ENCODE measurements at regions not wholly inside any gene's neighbourhood (a gene's known extent, or its start where the extent isn't known, plus 50 kb on each side); places are given as distances from the start of the nearest gene placed in this dataset.

DNA sequence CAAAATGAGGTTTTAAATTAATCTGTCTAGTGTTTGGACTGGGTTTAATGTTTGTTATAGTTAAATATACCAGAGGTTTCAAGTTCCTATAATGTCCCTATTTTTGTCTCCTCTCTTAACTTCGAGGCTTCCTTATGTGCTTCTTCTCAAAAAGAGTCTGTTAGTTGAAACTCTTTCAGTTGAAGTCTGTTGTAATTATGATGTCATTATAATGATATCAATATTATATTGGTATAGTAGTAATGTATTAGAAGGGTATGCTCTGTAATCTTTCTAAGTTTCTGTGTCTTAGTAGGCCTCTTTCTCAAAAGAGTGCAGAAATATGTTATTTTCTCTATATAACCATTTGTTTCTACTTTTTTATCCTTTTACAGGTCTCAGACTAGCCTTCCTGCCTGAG, 1148.0 kb downstream of the NSUN3 start:
- ChIA-PET CTCF (no interaction called here), POLR2A (no interaction called here)
- Histone ChIP-seq H3K27me3 (replicated peaks in 2 of 5; ENCODE audit: control insufficient read depth in 4 of 5, insufficient read depth in 5 of 5, low read length in 4 of 5) (no peaks in the 10 kb centered on the region), H3K4me3 (ENCODE audit: control insufficient read depth in 1 of 7, extremely low read depth in 1 of 7, insufficient read depth in 4 of 7, low read depth in 2 of 7, low read length in 6 of 7) (no peak overlapping the region), H3K27ac (ENCODE audit: insufficient read depth in 1 of 2, low read depth in 1 of 2, low read length in 2 of 2, poor library complexity in 1 of 2, severe bottlenecking in 2 of 2) (no peak overlapping the region), H3K36me3 (ENCODE audit: control insufficient read depth in 4 of 4, insufficient read depth in 4 of 4, low read length in 3 of 4) (no peaks in the 10 kb centered on the region), H3K9me3 (ENCODE audit: control extremely low read depth in 1 of 5, control insufficient read depth in 4 of 5, insufficient read depth in 2 of 5, low read depth in 1 of 5, low read length in 4 of 5) (no peaks in the 10 kb centered on the region), H3K4me1 (ENCODE audit: control extremely low read depth in 1 of 4, control insufficient read depth in 4 of 4, insufficient read depth in 4 of 4, low read length in 3 of 4) (no peaks in the 10 kb centered on the region)
- no peak for DNase-seq
- no CpG with 5 or more reads among the region's 1 CpG for WGBS (ENCODE audit: insufficient coverage)

DNA sequence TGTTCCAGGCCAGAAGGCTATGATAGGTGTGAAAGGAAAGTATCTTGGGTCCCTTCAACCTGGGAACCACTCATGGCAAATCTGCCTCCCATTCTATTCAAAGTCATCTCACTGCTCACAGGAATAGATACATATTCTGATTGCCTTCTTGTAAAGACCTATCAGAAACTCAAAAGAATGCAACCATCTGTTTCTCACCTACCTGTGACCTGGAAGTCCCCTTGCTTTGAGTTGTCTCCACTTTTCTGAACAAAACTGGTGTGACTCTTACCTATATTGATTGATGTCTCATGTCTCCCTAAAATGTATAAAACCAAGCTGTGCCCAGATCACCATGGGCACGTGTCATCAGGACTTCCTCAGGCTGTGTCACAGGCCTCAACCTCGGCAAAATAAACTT, 1149.3 kb downstream of the NSUN3 start:
- CTCF ChIA-PET: no interaction called here
- 100% methylated on average over 2 of the region's 2 CpGs for WGBS (ENCODE audit: insufficient coverage)
- no peak for DNase-seq
- Histone ChIP-seq H3K9me3 (ENCODE audit: control extremely low read depth in 1 of 5, control insufficient read depth in 4 of 5, insufficient read depth in 2 of 5, low read depth in 1 of 5, low read length in 4 of 5) (peaks cover 0 to 1% (median 0%) of the 10 kb centered on the region in 5 experiments), H3K4me3 (ENCODE audit: control insufficient read depth in 1 of 7, extremely low read depth in 1 of 7, insufficient read depth in 4 of 7, low read depth in 2 of 7, low read length in 6 of 7) (no peak overlapping the region), H3K27ac (ENCODE audit: insufficient read depth in 1 of 2, low read depth in 1 of 2, low read length in 2 of 2, poor library complexity in 1 of 2, severe bottlenecking in 2 of 2) (no peak overlapping the region), H3K4me1 (ENCODE audit: control extremely low read depth in 1 of 4, control insufficient read depth in 4 of 4, insufficient read depth in 4 of 4, low read length in 3 of 4) (no peaks in the 10 kb centered on the region), H3K27me3 (replicated peaks in 2 of 5; ENCODE audit: control insufficient read depth in 4 of 5, insufficient read depth in 5 of 5, low read length in 4 of 5) (no peaks in the 10 kb centered on the region), H3K36me3 (ENCODE audit: control insufficient read depth in 4 of 4, insufficient read depth in 4 of 4, low read length in 3 of 4) (no peaks in the 10 kb centered on the region)
- POLR2A ChIA-PET: no interaction called here

DNA sequence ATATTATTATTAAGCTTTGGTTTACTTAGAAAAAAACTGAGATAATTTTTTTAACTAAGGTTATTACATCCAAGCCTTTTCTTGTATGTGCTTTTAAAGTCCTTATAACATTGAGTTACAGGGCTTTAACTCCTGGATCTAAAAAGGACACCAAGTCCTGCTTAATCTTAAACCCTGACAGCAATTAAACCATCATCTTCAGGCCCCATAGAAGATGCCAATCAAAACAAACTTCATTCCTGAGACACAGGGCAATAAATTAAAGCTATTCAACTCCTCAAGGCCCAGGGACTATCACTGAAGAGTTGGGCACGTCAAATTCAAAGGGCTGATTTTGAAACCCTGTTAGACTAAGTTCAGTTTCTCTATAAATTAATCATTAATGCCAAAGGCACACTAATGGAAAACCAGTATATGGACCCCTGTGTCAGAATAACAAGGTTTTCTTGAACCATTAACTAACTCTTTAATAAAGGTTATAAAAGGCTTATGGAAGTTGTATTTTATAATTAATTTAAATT, 1152.6 kb downstream of the NSUN3 start:
- Histone ChIP-seq H3K27me3 (replicated peaks in 2 of 5; ENCODE audit: control insufficient read depth in 4 of 5, insufficient read depth in 5 of 5, low read length in 4 of 5) (no peaks in the 10 kb centered on the region), H3K36me3 (ENCODE audit: control insufficient read depth in 4 of 4, insufficient read depth in 4 of 4, low read length in 3 of 4) (no peaks in the 10 kb centered on the region), H3K4me3 (ENCODE audit: control insufficient read depth in 1 of 7, extremely low read depth in 1 of 7, insufficient read depth in 4 of 7, low read depth in 2 of 7, low read length in 6 of 7) (no peak overlapping the region), H3K27ac (ENCODE audit: insufficient read depth in 1 of 2, low read depth in 1 of 2, low read length in 2 of 2, poor library complexity in 1 of 2, severe bottlenecking in 2 of 2) (no peak overlapping the region), H3K4me1 (ENCODE audit: control extremely low read depth in 1 of 4, control insufficient read depth in 4 of 4, insufficient read depth in 4 of 4, low read length in 3 of 4) (no peaks in the 10 kb centered on the region), H3K9me3 (ENCODE audit: control extremely low read depth in 1 of 5, control insufficient read depth in 4 of 5, insufficient read depth in 2 of 5, low read depth in 1 of 5, low read length in 4 of 5) (peaks cover 0 to 1% (median 0%) of the 10 kb centered on the region in 5 experiments)
- WGBS (ENCODE audit: insufficient coverage): no CpG with 5 or more reads among the region's 1 CpG
- ChIA-PET CTCF (no interaction called here), POLR2A (no interaction called here)
- DNase-seq: no peak

DNA sequence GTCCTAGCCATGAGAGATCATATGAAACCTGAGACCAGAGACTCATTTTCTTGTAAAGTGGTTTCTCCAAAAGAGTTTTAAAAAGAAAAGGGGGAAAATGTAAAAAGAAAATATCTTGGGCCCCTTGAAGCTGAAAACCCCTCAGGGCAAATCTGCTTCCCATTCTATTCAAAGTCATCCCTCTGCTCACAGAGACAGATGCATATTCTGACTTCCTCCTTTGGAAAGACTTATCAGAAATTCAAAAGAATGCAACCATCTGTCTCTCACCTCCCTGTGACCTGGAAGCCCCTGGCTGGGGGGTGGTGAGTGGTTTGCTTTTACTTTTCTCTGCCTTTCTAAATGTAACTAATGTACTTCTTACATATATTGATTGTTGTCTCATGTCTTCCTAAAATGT, 1154.8 kb downstream of the NSUN3 start:
- ChIA-PET CTCF (no interaction called here), POLR2A (no interaction called here)
- Histone ChIP-seq H3K4me1 (ENCODE audit: control extremely low read depth in 1 of 4, control insufficient read depth in 4 of 4, insufficient read depth in 4 of 4, low read length in 3 of 4) (no peaks in the 10 kb centered on the region), H3K36me3 (ENCODE audit: control insufficient read depth in 4 of 4, insufficient read depth in 4 of 4, low read length in 3 of 4) (no peaks in the 10 kb centered on the region), H3K9me3 (ENCODE audit: control extremely low read depth in 1 of 5, control insufficient read depth in 4 of 5, insufficient read depth in 2 of 5, low read depth in 1 of 5, low read length in 4 of 5) (peaks cover 0 to 1% (median 0%) of the 10 kb centered on the region in 5 experiments), H3K27ac (ENCODE audit: insufficient read depth in 1 of 2, low read depth in 1 of 2, low read length in 2 of 2, poor library complexity in 1 of 2, severe bottlenecking in 2 of 2) (no peak overlapping the region), H3K27me3 (replicated peaks in 2 of 5; ENCODE audit: control insufficient read depth in 4 of 5, insufficient read depth in 5 of 5, low read length in 4 of 5) (no peaks in the 10 kb centered on the region), H3K4me3 (ENCODE audit: control insufficient read depth in 1 of 7, extremely low read depth in 1 of 7, insufficient read depth in 4 of 7, low read depth in 2 of 7, low read length in 6 of 7) (no peak overlapping the region)
- DNase-seq: no peak

GRCh38 chr3:95218484-95218883, 1155.6 kb downstream of the NSUN3 start:
- H3K4me1 ChIP-seq (ENCODE audit: control extremely low read depth in 1 of 4, control insufficient read depth in 4 of 4, insufficient read depth in 4 of 4, low read length in 3 of 4): no peaks in the 10 kb centered on the region
- no peak overlapping the region for H3K27ac ChIP-seq (ENCODE audit: insufficient read depth in 1 of 2, low read depth in 1 of 2, low read length in 2 of 2, poor library complexity in 1 of 2, severe bottlenecking in 2 of 2)
- H3K27me3 ChIP-seq (replicated peaks in 2 of 5; ENCODE audit: control insufficient read depth in 4 of 5, insufficient read depth in 5 of 5, low read length in 4 of 5): no peaks in the 10 kb centered on the region
- DNase-seq: no peak
- no CpG with 5 or more reads among the region's 1 CpG for WGBS (ENCODE audit: insufficient coverage)
- H3K36me3 ChIP-seq (ENCODE audit: control insufficient read depth in 4 of 4, insufficient read depth in 4 of 4, low read length in 3 of 4): no peaks in the 10 kb centered on the region
- no peak overlapping the region for H3K4me3 ChIP-seq (ENCODE audit: control insufficient read depth in 1 of 7, extremely low read depth in 1 of 7, insufficient read depth in 4 of 7, low read depth in 2 of 7, low read length in 6 of 7)
- POLR2A ChIA-PET: no interaction called here
- CTCF ChIA-PET: no interaction called here
- peaks cover 0 to 1% (median 0%) of the 10 kb centered on the region in 5 experiments for H3K9me3 ChIP-seq (ENCODE audit: control extremely low read depth in 1 of 5, control insufficient read depth in 4 of 5, insufficient read depth in 2 of 5, low read depth in 1 of 5, low read length in 4 of 5)

- H3K4me1 ChIP-seq (ENCODE audit: control extremely low read depth in 1 of 4, control insufficient read depth in 4 of 4, insufficient read depth in 4 of 4, low read length in 3 of 4): no peaks in the 10 kb centered on the region
- no peaks in the 10 kb centered on the region for H3K36me3 ChIP-seq (ENCODE audit: control insufficient read depth in 4 of 4, insufficient read depth in 4 of 4, low read length in 3 of 4)
- no peak overlapping the region for H3K4me3 ChIP-seq (ENCODE audit: control insufficient read depth in 1 of 7, extremely low read depth in 1 of 7, insufficient read depth in 4 of 7, low read depth in 2 of 7, low read length in 6 of 7)
- no peak for DNase-seq
- ChIA-PET CTCF (no interaction called here), POLR2A (no interaction called here)
- H3K27me3 ChIP-seq (replicated peaks in 2 of 5; ENCODE audit: control insufficient read depth in 4 of 5, insufficient read depth in 5 of 5, low read length in 4 of 5): no peaks in the 10 kb centered on the region
- H3K9me3 ChIP-seq (ENCODE audit: control extremely low read depth in 1 of 5, control insufficient read depth in 4 of 5, insufficient read depth in 2 of 5, low read depth in 1 of 5, low read length in 4 of 5): peaks cover 0 to 3% (median 0%) of the 10 kb centered on the region in 5 experiments
- H3K27ac ChIP-seq (ENCODE audit: insufficient read depth in 1 of 2, low read depth in 1 of 2, low read length in 2 of 2, poor library complexity in 1 of 2, severe bottlenecking in 2 of 2): no peak overlapping the region
- WGBS (ENCODE audit: insufficient coverage): 100% methylated on average over 1 of the region's 5 CpGs
Observed at GRCh38 chr3:95226437-95226836, 1163.6 kb downstream of the NSUN3 start.

GRCh38 chr3:95227092-95227491, 1164.2 kb downstream of the NSUN3 start:
- no peak for DNase-seq
- 100% methylated on average over 3 of the region's 4 CpGs for WGBS (ENCODE audit: insufficient coverage)
- Histone ChIP-seq H3K27ac (ENCODE audit: insufficient read depth in 1 of 2, low read depth in 1 of 2, low read length in 2 of 2, poor library complexity in 1 of 2, severe bottlenecking in 2 of 2) (no peak overlapping the region), H3K4me3 (ENCODE audit: control insufficient read depth in 1 of 7, extremely low read depth in 1 of 7, insufficient read depth in 4 of 7, low read depth in 2 of 7, low read length in 6 of 7) (no peak overlapping the region), H3K4me1 (ENCODE audit: control extremely low read depth in 1 of 4, control insufficient read depth in 4 of 4, insufficient read depth in 4 of 4, low read length in 3 of 4) (no peaks in the 10 kb centered on the region), H3K27me3 (replicated peaks in 2 of 5; ENCODE audit: control insufficient read depth in 4 of 5, insufficient read depth in 5 of 5, low read length in 4 of 5) (no peaks in the 10 kb centered on the region), H3K9me3 (ENCODE audit: control extremely low read depth in 1 of 5, control insufficient read depth in 4 of 5, insufficient read depth in 2 of 5, low read depth in 1 of 5, low read length in 4 of 5) (peaks cover 0 to 3% (median 0%) of the 10 kb centered on the region in 5 experiments), H3K36me3 (ENCODE audit: control insufficient read depth in 4 of 4, insufficient read depth in 4 of 4, low read length in 3 of 4) (no peaks in the 10 kb centered on the region)
- CTCF ChIA-PET: no interaction called here
- POLR2A ChIA-PET: no interaction called here
